ENCODE measurements at regions not wholly inside any gene's neighbourhood (a gene's known extent, or its start where the extent isn't known, plus 50 kb on each side); places are given as distances from the start of the nearest gene placed in this dataset.
"Not testable (repeated sequence)": the region's sequence is repeated elsewhere in the genome, so short reads cannot be mapped to it uniquely, and the experiment has no call there.

- no peak for DNase-seq
These were observed 677.6 kb downstream of the SOCS6 start for GRCh38 chr18:70966419-70966818.

GRCh38 chr18:70961939-70962338, 673.1 kb downstream of the SOCS6 start:
- no peak for DNase-seq

- DNase-seq, result no peak
These were observed 667.7 kb downstream of the SOCS6 start for GRCh38 chr18:70956554-70956953.

- no peak for DNase-seq
These were observed 647.3 kb downstream of the SOCS6 start for GRCh38 chr18:70936160-70936559.

- no peak for DNase-seq
These were observed 643.3 kb downstream of the SOCS6 start for GRCh38 chr18:70931942-70932814.

GRCh38 chr18:70920840-70921374, 632.1 kb downstream of the SOCS6 start:
- no peak for DNase-seq

- no peak for DNase-seq
These were observed 618.8 kb downstream of the SOCS6 start for GRCh38 chr18:70907673-70908072.

GRCh38 chr18:70892381-70892780, 603.5 kb downstream of the SOCS6 start:
- no peak for DNase-seq

- no peak for DNase-seq
These were observed 581.4 kb downstream of the SOCS6 start for GRCh38 chr18:70870292-70870691.

- DNase-seq, result no peak
These were observed 559.5 kb downstream of the SOCS6 start for GRCh38 chr18:70848329-70848728.

- DNase-seq, result no peak
These were observed 551.8 kb downstream of the SOCS6 start for GRCh38 chr18:70840649-70841048.

- no peak for DNase-seq
These were observed 538.8 kb downstream of the SOCS6 start for GRCh38 chr18:70827632-70828031.

GRCh38 chr18:70826571-70826970, 537.7 kb downstream of the SOCS6 start:
- DNase-seq, result no peak

GRCh38 chr18:70822691-70823090, 533.8 kb downstream of the SOCS6 start:
- DNase-seq, result no peak

- DNase-seq, result no peak
These were observed 533.3 kb downstream of the SOCS6 start for GRCh38 chr18:70822117-70822516.

- no peak for DNase-seq
These were observed 519.7 kb downstream of the SOCS6 start for GRCh38 chr18:70808481-70809056.

- peak; percentile 38 for DNase-seq
These were observed 493.1 kb downstream of the SOCS6 start for GRCh38 chr18:70781860-70782453.

GRCh38 chr18:70766254-70766653, 477.4 kb downstream of the SOCS6 start:
- DNase-seq, result not testable (repeated sequence)

- DNase-seq, result no peak
These were observed 474.0 kb downstream of the SOCS6 start for GRCh38 chr18:70762812-70763211.

GRCh38 chr18:70758780-70759179, 469.9 kb downstream of the SOCS6 start:
- DNase-seq, result no peak

GRCh38 chr18:70754486-70754885, 465.6 kb downstream of the SOCS6 start:
- no peak for DNase-seq

GRCh38 chr18:70732916-70733315, 444.1 kb downstream of the SOCS6 start:
- DNase-seq, result no peak

GRCh38 chr18:70732188-70732587, 443.3 kb downstream of the SOCS6 start:
- no peak for DNase-seq

- no peak for DNase-seq
These were observed 431.8 kb downstream of the SOCS6 start for GRCh38 chr18:70720607-70721006.
